GM19468 (cell line): ENCODE measurements at regions not wholly inside any gene's neighbourhood (a gene's known extent, or its start where the extent isn't known, plus 50 kb on each side); places are given as distances from the start of the nearest gene placed in this dataset.

Source experiments
- ATAC-seq: cut with Tn5 transposase; IDR thresholded peaks from one replicate; pipeline ENCODE4 v1.9.1; 2021; ENCODE audit warnings: mild to moderate bottlenecking, moderate library complexity, moderate number of reproducible peaks; ENCODE audit not compliant: unreplicated experiment; ENCODE audit errors: extremely low read depth

GRCh38 chr22:49107961-49108530 lies 719.6 kb downstream of the BRD1 start:
- no peak for ATAC-seq

DNA sequence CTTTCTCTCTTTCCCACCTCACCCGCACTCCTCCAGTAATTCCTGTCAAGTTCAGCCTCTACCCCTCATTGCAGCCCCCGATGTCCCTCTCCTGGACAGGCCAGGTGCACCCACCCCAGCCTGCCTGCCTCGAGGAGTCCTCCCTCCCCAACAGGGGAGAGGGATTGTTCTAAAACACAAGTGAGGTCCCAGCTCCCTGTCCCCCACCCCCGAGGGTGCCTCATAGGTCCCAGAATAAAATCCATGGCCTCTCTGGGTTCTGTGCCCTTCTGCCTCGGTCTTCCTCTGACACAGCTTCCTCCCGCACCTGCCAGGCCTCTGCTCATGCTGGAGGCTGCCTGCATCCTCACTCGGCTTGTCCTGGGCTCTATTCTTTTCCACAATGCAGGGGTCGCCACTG lies 720.1 kb downstream of the BRD1 start:
- ATAC-seq: no peak

DNA sequence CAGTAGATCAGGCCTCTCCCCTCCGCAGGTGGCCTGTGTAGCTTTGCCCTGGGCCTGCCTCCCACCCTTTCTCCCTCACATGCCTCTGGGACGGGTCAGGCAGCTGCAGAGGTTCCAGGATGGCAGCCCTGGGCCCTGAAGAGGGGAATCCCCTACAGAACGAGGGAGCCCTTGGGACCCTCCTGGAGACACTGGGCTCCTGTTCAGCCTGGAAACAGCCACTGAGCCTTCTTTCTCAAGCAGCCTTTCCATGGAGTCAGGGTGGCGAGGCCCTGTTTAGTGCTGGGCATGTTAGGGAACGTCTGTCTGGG lies 720.9 kb downstream of the BRD1 start:
- ATAC-seq: no peak

- ATAC-seq: no peak
These were observed 721.4 kb downstream of the BRD1 start for GRCh38 chr22:49106096-49106841.

- no peak for ATAC-seq
These were observed 723.2 kb downstream of the BRD1 start for GRCh38 chr22:49104434-49104833.

- ATAC-seq: no peak
These were observed 724.2 kb downstream of the BRD1 start for GRCh38 chr22:49103314-49104059.

DNA sequence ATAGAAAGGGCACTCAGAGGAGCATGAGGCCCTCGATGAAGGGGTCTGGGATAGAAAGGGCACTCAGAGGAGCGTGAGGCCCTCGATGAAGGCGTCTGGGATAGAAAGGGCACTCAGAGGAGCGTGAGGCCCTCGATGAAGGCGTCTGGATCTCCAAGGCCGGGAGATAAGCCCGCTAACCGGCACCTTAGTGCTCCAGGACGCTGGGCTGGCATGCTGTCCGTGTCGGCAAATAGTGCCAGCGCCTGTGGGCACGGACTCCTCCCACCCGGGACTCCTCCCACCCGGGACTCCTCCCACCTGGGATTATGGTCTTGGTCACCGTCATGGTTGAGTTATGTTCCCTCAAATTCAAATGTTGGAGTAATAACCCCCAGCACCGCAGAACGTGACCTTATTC lies 725.3 kb downstream of the BRD1 start:
- ATAC-seq: no peak

GRCh38 chr22:49101873-49102272 lies 725.8 kb downstream of the BRD1 start:
- no peak for ATAC-seq

DNA sequence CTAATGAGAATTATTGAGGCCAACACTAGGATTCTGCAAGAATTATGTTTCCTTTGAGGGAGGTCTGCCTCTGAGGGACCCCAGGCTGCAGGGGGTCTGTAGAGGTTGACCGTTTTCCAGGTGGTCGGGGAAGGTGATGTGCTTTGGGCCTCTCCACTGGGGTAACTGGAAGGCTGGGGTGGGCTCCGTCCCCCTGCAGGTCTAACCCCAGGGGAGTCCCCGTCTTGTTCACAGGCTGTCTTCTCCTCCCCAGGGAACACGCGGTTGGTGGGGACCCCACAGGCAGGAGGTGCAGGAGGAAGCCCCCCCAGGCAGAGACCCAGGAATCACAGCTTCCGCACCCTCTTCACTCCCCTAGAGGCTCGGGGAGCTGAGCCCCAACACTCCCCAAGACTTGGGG lies 726.4 kb downstream of the BRD1 start:
- no peak for ATAC-seq

GRCh38 chr22:49100773-49101172 lies 726.9 kb downstream of the BRD1 start:
- ATAC-seq: no peak

- ATAC-seq: no peak
These were observed 727.4 kb downstream of the BRD1 start for GRCh38 chr22:49100316-49100715.

GRCh38 chr22:49099496-49100124 lies 728.1 kb downstream of the BRD1 start:
- no peak for ATAC-seq

GRCh38 chr22:49099089-49099488 lies 728.6 kb downstream of the BRD1 start:
- ATAC-seq: no peak

- ATAC-seq: no peak
These were observed 729.7 kb downstream of the BRD1 start for GRCh38 chr22:49097966-49098365.

DNA sequence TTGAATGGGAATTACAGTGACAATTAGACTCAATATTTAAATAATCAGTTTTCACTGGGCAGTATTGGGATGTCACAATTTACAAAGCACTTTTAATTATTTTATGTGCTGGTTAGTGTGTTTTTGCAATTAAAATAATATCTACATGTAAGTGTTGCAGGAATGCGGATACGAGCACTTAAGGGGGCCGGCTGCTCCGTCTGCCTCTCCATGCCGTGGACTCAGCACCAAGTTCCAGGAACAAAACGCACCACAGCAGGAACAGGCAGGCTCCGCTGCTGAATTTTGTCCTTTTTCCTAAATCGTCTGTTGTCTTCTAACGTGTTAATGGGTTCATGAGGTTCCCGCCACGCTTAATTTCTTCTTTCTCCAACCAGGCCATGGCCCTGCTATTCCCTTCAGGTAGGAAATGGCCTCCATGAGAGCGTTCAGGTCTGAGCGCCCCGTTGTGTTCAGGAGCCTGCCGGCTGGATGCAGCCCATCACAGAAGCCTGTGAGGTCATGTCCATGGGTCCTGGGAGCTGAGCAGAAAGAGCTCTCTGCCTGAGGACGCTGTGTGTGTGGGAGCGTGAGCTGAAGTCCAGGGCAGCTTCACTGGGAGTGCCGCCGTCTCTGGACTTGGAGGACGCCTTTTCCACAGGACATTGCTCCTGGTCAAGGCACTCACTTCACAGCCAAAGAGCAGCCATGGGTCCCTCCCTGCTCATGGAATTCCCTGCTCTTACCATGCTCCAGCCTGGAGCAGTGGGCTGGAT lies 730.3 kb downstream of the BRD1 start:
- no peak for ATAC-seq

GRCh38 chr22:49096476-49096875 lies 731.2 kb downstream of the BRD1 start:
- no peak for ATAC-seq

DNA sequence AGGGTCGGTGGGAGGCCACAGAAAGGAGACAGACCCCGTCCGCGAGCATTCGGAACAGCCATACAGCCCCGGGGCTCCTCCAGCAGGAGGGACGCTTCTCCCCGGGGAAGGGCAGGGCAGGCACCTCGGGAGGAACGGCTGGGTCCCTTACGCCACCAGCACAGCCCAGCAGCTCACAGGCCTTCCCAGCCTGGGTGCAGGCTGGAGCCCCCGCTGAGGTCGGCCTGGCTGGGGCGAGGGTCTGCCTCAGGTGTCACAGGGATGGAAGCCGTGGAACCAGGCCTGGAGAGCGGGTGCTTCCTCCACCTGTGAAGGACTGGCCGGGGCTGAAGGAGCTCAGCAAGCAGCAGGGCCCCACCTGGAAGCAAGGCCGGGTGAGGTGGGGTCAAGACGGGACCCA lies 732.3 kb downstream of the BRD1 start:
- no peak for ATAC-seq

DNA sequence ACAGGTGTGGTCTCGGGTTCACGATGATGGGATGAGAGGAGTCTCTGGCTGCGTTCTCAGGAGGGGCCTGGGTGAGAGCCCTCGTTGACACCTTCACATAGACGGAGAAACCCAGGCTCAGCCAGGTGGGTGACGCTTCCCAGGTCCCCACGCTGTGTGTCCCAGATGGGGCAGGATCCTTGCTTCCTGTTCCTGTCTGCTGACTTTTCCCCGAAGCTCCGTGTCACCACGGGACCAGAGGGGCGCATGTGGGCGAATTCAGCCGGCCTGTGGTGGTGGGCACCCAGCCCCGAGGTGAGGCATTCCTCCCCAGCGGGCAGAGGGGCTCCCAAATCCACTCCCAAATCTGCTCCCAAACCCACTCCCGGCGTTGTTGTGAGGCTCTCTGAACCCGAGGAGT lies 732.8 kb downstream of the BRD1 start:
- no peak for ATAC-seq

DNA sequence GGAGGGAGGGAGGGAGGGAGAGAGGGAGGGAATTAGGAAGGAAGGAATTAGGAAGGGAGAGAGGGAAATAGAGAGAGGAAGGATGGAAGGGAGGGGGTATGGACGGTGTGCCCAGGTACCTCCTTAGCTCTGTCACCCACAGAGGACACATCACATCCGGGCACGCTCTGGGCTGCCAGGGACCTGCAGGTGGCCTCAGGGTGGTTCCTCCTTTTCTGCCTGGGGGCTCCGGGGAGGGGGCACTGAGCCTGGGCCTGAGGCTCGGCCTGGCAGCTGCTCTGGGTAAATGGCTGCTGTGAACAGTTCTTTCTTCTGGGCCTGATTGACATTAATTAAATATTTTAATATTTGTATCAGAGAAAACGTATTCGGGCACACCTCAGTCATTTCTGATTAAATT lies 733.5 kb downstream of the BRD1 start:
- ATAC-seq: no peak

DNA sequence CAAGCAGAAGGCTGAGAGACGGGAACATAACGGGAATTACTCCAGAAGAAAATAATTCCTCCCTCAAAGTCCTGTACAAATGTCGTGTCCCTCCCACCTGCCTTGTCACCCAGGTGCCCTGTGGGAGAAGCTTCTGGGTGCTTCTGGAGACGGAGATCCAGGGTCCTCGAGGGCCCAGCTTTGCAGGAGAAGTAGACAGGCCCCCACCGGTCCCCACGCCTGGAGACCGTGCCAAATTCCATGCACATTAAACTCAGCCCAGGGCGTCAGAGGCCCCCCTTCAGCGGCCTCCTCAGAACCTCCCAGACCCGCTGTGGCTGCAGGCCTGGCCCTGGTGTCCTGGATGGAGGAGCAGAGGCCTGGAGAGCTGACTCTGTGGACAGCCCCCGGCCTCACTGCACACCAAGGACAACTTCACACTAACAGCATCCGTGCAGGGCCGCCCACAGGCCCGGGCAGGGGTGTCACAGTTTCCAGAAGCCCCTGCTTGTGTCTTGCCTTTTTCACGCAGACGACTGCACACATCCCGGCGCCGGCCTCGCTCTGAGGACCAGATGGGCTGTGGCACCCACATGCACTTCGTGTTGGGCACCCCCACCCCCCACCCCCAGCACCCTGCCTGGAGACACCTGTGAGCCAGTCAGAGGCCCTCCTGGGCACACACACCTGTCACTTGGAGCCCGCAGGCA lies 734.3 kb downstream of the BRD1 start:
- no peak for ATAC-seq
